Heart right ventricle (tissue), 16 donors: ENCODE measurements at regions not wholly inside any gene's neighbourhood (a gene's known extent, or its start where the extent isn't known, plus 50 kb on each side); places are given as distances from the start of the nearest gene placed in this dataset.

ENCODE experiments used
- ATAC-seq, 8 donors: fragments of 200-7000 bp; cut with Tn5 transposase; one replicate each; pipeline ENCODE4 v1.9.1; 2020; ENCODE audit warnings: mild to moderate bottlenecking in 8 of 8, moderate library complexity in 8 of 8, moderate number of reproducible peaks in 1 of 8
- DNase-seq, 2 donors: peaks; one replicate each; pipeline ENCODE4 v3.0.0-alpha.2; 2020
- H3K27ac ChIP-seq, 10 donors: fragments of 200-600 bp; sonication (generic) in 2 of 10; one replicate each; pipeline versions ENCODE4 v1.5.0 to v1.8.0; 2020 to 2022; ENCODE audit warnings: mild to moderate bottlenecking in 3 of 10
- H3K27me3 ChIP-seq, 7 donors: fragments of 200-600 bp; one replicate each; pipeline ENCODE4 v1.8.0; 2021 to 2022; ENCODE audit warnings: mild to moderate bottlenecking in 2 of 7
- H3K36me3 ChIP-seq, 9 donors: fragments of 200-600 bp; sonication (generic) in 1 of 9; one replicate each; pipeline versions ENCODE4 v1.5.0 to v1.8.0; 2020 to 2022; ENCODE audit warnings: mild to moderate bottlenecking in 2 of 9
- H3K4me1 ChIP-seq, 9 donors: fragments of 200-600 bp; sonication (generic) in 1 of 9; one replicate each; pipeline versions ENCODE4 v1.5.0 to v1.8.0; 2020 to 2022; ENCODE audit warnings: mild to moderate bottlenecking in 4 of 9
- H3K4me3 ChIP-seq, 10 donors: fragments of 200-600 bp; sonication (generic) in 2 of 10; one replicate each; pipeline versions ENCODE4 v1.5.0 to v1.8.0; 2020 to 2022; ENCODE audit warnings: mild to moderate bottlenecking in 7 of 10, moderate library complexity in 2 of 10
- H3K9me3 ChIP-seq, 11 donors: fragments of 200-600 bp in 10 of 11; sonication (generic) in 2 of 11; one replicate each; pipeline versions ENCODE4 v1.5.0 to v1.8.0; 2013 to 2022; ENCODE audit warnings: mild to moderate bottlenecking in 2 of 11, control low read depth in 1 of 11, moderate library complexity in 1 of 11
- WGBS, 2 donors: extraction: QIAGEN DNeasy Blood & Tissue Kit; methylation state at CpG; one replicate each; pipeline ENCODE4 v1.1.7; 2013; ENCODE audit warnings: inconsistent platforms in 1 of 2; 5-methylcytosine and 5-hydroxymethylcytosine counted together
- intact Hi-C, 10 donors: fragments of 100-400 bp; cut with DNase I; formaldehyde crosslinking; loops; one replicate each; pipeline versions ENCODE4 v1.11.1 to v1.14.2; 2022
- TF ChIP-seq, protein P1 (sequence below), 9 donors: fragments of 200-600 bp; sonication (generic) in 2 of 9; IDR thresholded peaks; one replicate each; pipeline versions ENCODE4 v1.5.0 to v1.8.0; 2021 to 2022; ENCODE audit warnings: antibody characterized with exemption in 9 of 9, mild to moderate bottlenecking in 5 of 9, moderate library complexity in 1 of 9
- donor health status: Arrhythmogenic right ventricular cardiomyopathy.
- donor health status: ischemic (EF 13 %, LVEDD 7.1; RV severe dilation, severe dysfunction).
- donor health status: healthy with polysubstance abuse.
- donor health status: DM: no; HTN: yes; CAD: no.
- donor health status: DM: no; HTN: no; CAD: no.
- donor health status: ischemic (EF 25% LVEDD 6.9; RV normal size, moderate dysfunction).
- donor health status: ischemic (EF 25% LVEDD 5.7; RV mildly dilated, moderate dysfunction).
- donor health status: healthy.
- donor health status: DM: yes; HTN: yes; CAD: no.
- donor health status: Ischemic cardiomyopathy.
- donor health status: ischemic (EF 35%, LVEDD 5.7; RV mildly dilated, moderate dysfunction).
- donor health status: nonischemic (EF 11% LVEDD 7.7; RV severe dilation, severe dysfunction).
- donor health status: DM: yes; HTN: yes; CAD: no.
- donor health status: PGD.
- donor health status: ischemic (EF 29% LVEDD 5.4; RV normal size, mild dysfunction).
- donor health status: nonischemic (EF 23%, LVEDD 6.1; RV moderate dilation, normal function).

DNA sequence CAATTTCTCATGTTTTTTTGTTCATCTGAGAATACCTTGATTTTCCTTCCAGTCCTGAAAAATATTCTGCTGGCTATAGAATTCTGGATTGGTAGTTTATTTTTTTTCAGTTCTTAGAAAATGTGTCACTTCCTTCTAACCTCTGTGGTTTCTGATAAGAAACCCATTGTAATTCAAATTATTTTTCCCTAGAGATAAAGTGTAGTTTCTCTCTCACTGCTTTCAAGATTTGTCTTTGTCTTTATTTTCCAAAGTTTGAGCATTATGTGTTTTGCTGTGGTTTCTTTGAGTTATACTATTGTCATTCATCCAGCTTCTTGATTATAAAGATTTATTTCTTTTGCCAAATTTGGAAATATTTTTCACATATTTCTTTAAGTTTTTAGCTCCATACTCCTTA is 324.0 kb upstream of the SPRY2 start:
- ATAC-seq (no peak), DNase-seq (no peak)
- TF ChIP-seq, protein P1, sequence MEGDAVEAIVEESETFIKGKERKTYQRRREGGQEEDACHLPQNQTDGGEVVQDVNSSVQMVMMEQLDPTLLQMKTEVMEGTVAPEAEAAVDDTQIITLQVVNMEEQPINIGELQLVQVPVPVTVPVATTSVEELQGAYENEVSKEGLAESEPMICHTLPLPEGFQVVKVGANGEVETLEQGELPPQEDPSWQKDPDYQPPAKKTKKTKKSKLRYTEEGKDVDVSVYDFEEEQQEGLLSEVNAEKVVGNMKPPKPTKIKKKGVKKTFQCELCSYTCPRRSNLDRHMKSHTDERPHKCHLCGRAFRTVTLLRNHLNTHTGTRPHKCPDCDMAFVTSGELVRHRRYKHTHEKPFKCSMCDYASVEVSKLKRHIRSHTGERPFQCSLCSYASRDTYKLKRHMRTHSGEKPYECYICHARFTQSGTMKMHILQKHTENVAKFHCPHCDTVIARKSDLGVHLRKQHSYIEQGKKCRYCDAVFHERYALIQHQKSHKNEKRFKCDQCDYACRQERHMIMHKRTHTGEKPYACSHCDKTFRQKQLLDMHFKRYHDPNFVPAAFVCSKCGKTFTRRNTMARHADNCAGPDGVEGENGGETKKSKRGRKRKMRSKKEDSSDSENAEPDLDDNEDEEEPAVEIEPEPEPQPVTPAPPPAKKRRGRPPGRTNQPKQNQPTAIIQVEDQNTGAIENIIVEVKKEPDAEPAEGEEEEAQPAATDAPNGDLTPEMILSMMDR (IDR thresholded peaks at IDR 0.05) = no peak

DNA sequence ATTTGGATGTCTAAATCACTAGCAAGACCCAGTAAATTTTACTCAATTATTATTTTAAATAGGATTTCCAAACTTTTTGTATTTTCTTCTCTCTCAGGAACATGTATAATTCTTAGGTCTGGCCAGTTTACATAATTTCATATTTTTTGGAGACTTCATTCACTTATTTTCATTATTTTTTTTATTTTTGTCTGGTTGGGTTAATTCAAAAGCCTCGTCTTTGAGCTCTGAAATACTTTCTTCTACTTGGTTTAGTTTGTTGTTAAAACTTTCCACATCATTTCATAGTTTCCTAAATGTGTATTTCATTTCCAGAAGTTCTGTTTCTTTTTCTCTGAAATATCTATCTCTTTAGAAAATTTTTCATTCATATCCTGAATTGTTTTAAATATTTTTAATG is 322.9 kb upstream of the SPRY2 start:
- no peaks in the 10 kb centered on the region for H3K27me3 ChIP-seq
- intact Hi-C loops = no loop called here
- 91 to 95% methylated on average over 1 of the region's 1 CpG for WGBS, 2 donors
- peaks cover 0 to 19% (median 0%) of the 10 kb centered on the region in 11 donors for H3K9me3 ChIP-seq
- peaks cover 0 to 9% (median 0%) of the 10 kb centered on the region in 9 donors for H3K4me1 ChIP-seq
- no peaks in the 10 kb centered on the region for H3K36me3 ChIP-seq
- TF ChIP-seq, protein P1 (IDR thresholded peaks at IDR 0.05) = no peak
- ATAC-seq (no peak), DNase-seq (no peak)
- H3K4me3 ChIP-seq = no peak overlapping the region
- no peak overlapping the region for H3K27ac ChIP-seq

More for the DNA sequence above, 324.0 kb upstream of the SPRY2 start:
- intact Hi-C loops = no loop called here
- no peak overlapping the region for H3K27ac ChIP-seq
- peaks cover 0 to 14% (median 0%) of the 10 kb centered on the region in 9 donors for H3K4me1 ChIP-seq
- H3K4me3 ChIP-seq = no peak overlapping the region
- no peaks in the 10 kb centered on the region for H3K36me3 ChIP-seq
- H3K9me3 ChIP-seq = peaks cover 0 to 19% (median 0%) of the 10 kb centered on the region in 11 donors
- H3K27me3 ChIP-seq = no peaks in the 10 kb centered on the region

DNA sequence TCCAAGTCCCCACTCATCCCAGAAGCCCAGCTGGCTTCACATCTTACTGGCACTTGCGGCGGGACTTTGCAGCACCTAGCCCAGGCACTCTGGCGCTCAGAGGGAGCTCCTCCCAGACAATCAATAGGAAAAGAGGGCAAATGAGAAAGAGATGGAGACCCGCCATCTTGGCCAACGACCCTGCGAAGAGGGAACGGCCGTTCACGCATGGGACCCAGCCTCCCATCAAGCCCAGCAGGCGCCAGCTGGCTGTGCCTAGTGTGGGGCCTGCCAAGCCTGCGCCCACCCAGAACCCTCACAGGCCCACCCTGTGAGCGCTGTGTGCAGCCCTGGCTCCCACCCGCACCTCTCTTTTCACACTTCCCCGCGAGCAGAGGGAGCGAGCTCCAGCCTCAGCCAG is 317.8 kb upstream of the SPRY2 start:
- 94 to 95% methylated on average over 16 of the region's 16 CpGs for whole genome bisulfite sequencing, 2 donors
- TF ChIP-seq, protein P1 (IDR thresholded peaks at IDR 0.05) = no peak
- no peaks in the 10 kb centered on the region for H3K4me1 ChIP-seq
- no peak overlapping the region for H3K27ac ChIP-seq
- DNase-seq (no peak), ATAC-seq (no peak)
- intact Hi-C loops = no loop called here
- no peaks in the 10 kb centered on the region for H3K36me3 ChIP-seq
- H3K9me3 ChIP-seq = peaks cover 0 to 30% (median 0%) of the 10 kb centered on the region in 11 donors
- H3K27me3 ChIP-seq = no peaks in the 10 kb centered on the region
- H3K4me3 ChIP-seq = no peak overlapping the region

DNA sequence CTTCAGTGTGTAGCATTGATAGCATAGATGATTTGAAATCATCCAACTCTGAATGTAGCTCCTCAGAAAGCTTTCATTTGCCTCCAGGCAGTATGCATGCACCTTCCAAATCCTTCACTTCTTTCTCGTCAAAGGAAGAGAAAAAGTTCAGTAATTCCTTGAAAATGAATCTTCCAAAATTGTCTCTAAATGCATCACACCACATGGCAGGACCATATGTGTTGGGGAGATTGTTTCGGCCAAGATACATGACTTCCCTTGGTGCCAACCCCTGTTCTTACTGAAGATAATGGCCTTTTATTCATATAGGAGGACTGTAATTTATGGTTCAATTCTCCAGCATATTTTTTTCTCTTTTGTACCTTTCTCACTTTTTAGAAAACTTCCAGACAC is 315.6 kb upstream of the SPRY2 start:
- peaks cover 0 to 19% (median 0%) of the 10 kb centered on the region in 11 donors for H3K9me3 ChIP-seq
- no peak for ATAC-seq
- no peak for DNase-seq
- no peaks in the 10 kb centered on the region for H3K36me3 ChIP-seq
- H3K4me3 ChIP-seq = no peak overlapping the region
- H3K4me1 ChIP-seq = no peaks in the 10 kb centered on the region
- intact Hi-C loops = no loop called here
- WGBS, 2 donors = 98 to 100% methylated on average over 2 of the region's 2 CpGs
- no peak overlapping the region for H3K27ac ChIP-seq
- TF ChIP-seq, protein P1 (IDR thresholded peaks at IDR 0.05) = no peak
- no peaks in the 10 kb centered on the region for H3K27me3 ChIP-seq
